SU-DHL-6 (cell line): ENCODE measurements at regions not wholly inside any gene's neighbourhood (a gene's known extent, or its start where the extent isn't known, plus 50 kb on each side); places are given as distances from the start of the nearest gene placed in this dataset.

Experiments used
- H2AFZ ChIP-seq: fragments of 200-600 bp; sonication (generic); 2 replicates; pipeline ENCODE4 v1.6.1; 2014; ENCODE audit warnings: low read depth, mild to moderate bottlenecking, moderate library complexity, mixed read lengths, antibody characterized with exemption, low read length; ENCODE audit not compliant: severe bottlenecking
- H3F3A ChIP-seq: fragments of 200-600 bp; shearing (Covaris generic); 2 replicates; pipeline ENCODE4 v1.6.0; 2016; ENCODE audit warnings: antibody characterized with exemption, mild to moderate bottlenecking; ENCODE audit not compliant: insufficient read depth
- H3K27ac ChIP-seq: fragments of 200-600 bp; sonication (generic); 2 replicates; pipeline ENCODE4 v1.5.1; 2016; ENCODE audit warnings: low read depth, mild to moderate bottlenecking, low read length, moderate library complexity, mixed read lengths
- H3K27me3 ChIP-seq: fragments of 200-600 bp; sonication (generic), shearing (Covaris generic); 2 replicates; pipeline ENCODE4 v1.6.0; 2014; ENCODE audit warnings: mild to moderate bottlenecking, low read length
- H3K36me3 ChIP-seq: fragments of 200-600 bp; sonication (generic); 2 replicates; pipeline ENCODE4 v1.6.1; 2014; ENCODE audit warnings: mild to moderate bottlenecking, low read length, mixed read lengths
- H3K4me2 ChIP-seq: fragments of 300-600, 200-600 bp; shearing (Covaris generic), sonication (generic); 2 replicates; pipeline ENCODE4 v1.6.0; 2014; ENCODE audit warnings: low read length, low read depth, mild to moderate bottlenecking; ENCODE audit not compliant: poor library complexity, severe bottlenecking
- H3K4me3 ChIP-seq: fragments of 200-600 bp; sonication (generic); 2 replicates; pipeline ENCODE4 v1.5.1; 2014; ENCODE audit warnings: antibody characterized with exemption, low read length, mild to moderate bottlenecking, mixed read lengths; ENCODE audit not compliant: insufficient read depth, poor library complexity, severe bottlenecking
- H3K79me2 ChIP-seq: fragments of 200-600 bp; sonication (generic); 2 replicates; pipeline ENCODE4 v1.6.1; 2014; ENCODE audit warnings: mild to moderate bottlenecking, low read length, moderate library complexity; ENCODE audit not compliant: insufficient read depth
- H3K9ac ChIP-seq: fragments of 200-600 bp; sonication (generic); 2 replicates; pipeline ENCODE4 v1.7.0; 2014; ENCODE audit warnings: mild to moderate bottlenecking, low read length
- H3K9me2 ChIP-seq: fragments of 200-600 bp; sonication (generic); replicated peaks from 2 replicates; pipeline ENCODE4 v1.6.1; 2014; ENCODE audit warnings: low read length; ENCODE audit not compliant: insufficient read depth
- H3K9me3 ChIP-seq: fragments of 200-600 bp; sonication (generic); 2 replicates; pipeline ENCODE4 v1.6.1; 2014; ENCODE audit warnings: low read length, mixed read lengths; ENCODE audit not compliant: insufficient read depth
- H4K20me1 ChIP-seq: fragments of 200-600 bp; sonication (generic); 2 replicates; pipeline ENCODE4 v1.6.1; 2014; ENCODE audit warnings: low read depth, mild to moderate bottlenecking, antibody characterized with exemption, low read length, moderate library complexity, mixed read lengths
- EZH2phosphoT487 ChIP-seq: fragments of 200-600 bp; sonication (generic), shearing (Covaris generic); conservative IDR thresholded peaks from 2 replicates; pipeline ENCODE4 v1.6.1; 2018; ENCODE audit warnings: mild to moderate bottlenecking, antibody characterized with exemption, low read length, moderate library complexity, mixed read lengths
- TF ChIP-seq, protein P1 (sequence below): fragments of 200-600 bp; sonication (generic); IDR thresholded peaks from one replicate; pipeline ENCODE4 v1.5.1; 2017; ENCODE audit warnings: antibody characterized with exemption, mild to moderate bottlenecking, low read length, moderate library complexity; ENCODE audit not compliant: insufficient read depth, poor library complexity, severe bottlenecking

GRCh38 chr6:81832304-81832703 is 79.8 kb upstream of the TENT5A start:
- H3K27ac ChIP-seq = no peak overlapping the region
- H4K20me1 ChIP-seq = no peaks in the 10 kb centered on the region
- H3K9ac ChIP-seq = no peak overlapping the region
- no peak overlapping the region for H2AFZ ChIP-seq
- no peak overlapping the region for H3K4me3 ChIP-seq
- no peaks in the 10 kb centered on the region for H3K27me3 ChIP-seq
- no peaks in the 10 kb centered on the region for H3F3A ChIP-seq
- no peaks in the 10 kb centered on the region for H3K9me3 ChIP-seq
- H3K9me2 ChIP-seq = no peaks in the 10 kb centered on the region
- H3K36me3 ChIP-seq = no peaks in the 10 kb centered on the region
- H3K4me2 ChIP-seq = no peak overlapping the region
- TF ChIP-seq, protein P1, sequence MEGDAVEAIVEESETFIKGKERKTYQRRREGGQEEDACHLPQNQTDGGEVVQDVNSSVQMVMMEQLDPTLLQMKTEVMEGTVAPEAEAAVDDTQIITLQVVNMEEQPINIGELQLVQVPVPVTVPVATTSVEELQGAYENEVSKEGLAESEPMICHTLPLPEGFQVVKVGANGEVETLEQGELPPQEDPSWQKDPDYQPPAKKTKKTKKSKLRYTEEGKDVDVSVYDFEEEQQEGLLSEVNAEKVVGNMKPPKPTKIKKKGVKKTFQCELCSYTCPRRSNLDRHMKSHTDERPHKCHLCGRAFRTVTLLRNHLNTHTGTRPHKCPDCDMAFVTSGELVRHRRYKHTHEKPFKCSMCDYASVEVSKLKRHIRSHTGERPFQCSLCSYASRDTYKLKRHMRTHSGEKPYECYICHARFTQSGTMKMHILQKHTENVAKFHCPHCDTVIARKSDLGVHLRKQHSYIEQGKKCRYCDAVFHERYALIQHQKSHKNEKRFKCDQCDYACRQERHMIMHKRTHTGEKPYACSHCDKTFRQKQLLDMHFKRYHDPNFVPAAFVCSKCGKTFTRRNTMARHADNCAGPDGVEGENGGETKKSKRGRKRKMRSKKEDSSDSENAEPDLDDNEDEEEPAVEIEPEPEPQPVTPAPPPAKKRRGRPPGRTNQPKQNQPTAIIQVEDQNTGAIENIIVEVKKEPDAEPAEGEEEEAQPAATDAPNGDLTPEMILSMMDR = no peak
- TF ChIP-seq EZH2phosphoT487 = no peak
- no peaks in the 10 kb centered on the region for H3K79me2 ChIP-seq

- no peaks in the 10 kb centered on the region for H4K20me1 ChIP-seq
- no peak overlapping the region for H3K4me3 ChIP-seq
- H3K36me3 ChIP-seq = no peaks in the 10 kb centered on the region
- no peaks in the 10 kb centered on the region for H3K79me2 ChIP-seq
- no peak overlapping the region for H3K9ac ChIP-seq
- no peaks in the 10 kb centered on the region for H3K9me2 ChIP-seq
- TF ChIP-seq, protein P1 = no peak
- TF ChIP-seq EZH2phosphoT487 = no peak
- H3K27ac ChIP-seq = no peak overlapping the region
- H3K27me3 ChIP-seq = no peaks in the 10 kb centered on the region
- no peak overlapping the region for H2AFZ ChIP-seq
- H3F3A ChIP-seq = no peaks in the 10 kb centered on the region
- H3K9me3 ChIP-seq = no peaks in the 10 kb centered on the region
- no peak overlapping the region for H3K4me2 ChIP-seq
Measured at GRCh38 chr6:81831274-81831673, 78.8 kb upstream of the TENT5A start.

DNA sequence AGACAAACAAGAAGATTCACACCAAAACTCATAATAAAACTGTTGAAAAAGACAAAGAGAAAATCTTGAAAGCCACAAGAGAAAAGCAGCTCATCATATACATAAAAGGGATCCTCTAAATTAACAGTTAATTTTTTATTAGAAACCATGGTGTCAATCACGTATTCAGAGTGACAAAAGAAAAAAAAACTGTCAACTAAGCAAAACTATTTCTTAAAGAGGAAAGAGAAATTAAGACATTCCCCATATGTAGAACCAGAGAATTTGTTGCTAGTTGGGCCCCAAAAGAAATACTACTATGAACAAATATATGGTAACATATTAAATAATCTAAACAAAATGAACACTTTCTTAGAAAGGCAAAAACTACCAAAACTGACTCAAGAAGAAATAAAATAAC is 74.3 kb upstream of the TENT5A start:
- no peaks in the 10 kb centered on the region for H3K9me2 ChIP-seq
- H3F3A ChIP-seq = no peaks in the 10 kb centered on the region
- 0 out of 2 replicates have a peak, but pooled peaks cover 3% of the 10 kb centered on the region for H3K9me3 ChIP-seq
- no peak overlapping the region for H3K27ac ChIP-seq
- no peaks in the 10 kb centered on the region for H3K27me3 ChIP-seq
- no peaks in the 10 kb centered on the region for H4K20me1 ChIP-seq
- H3K4me2 ChIP-seq = no peak overlapping the region
- H2AFZ ChIP-seq = no peak overlapping the region
- H3K4me3 ChIP-seq = no peak overlapping the region
- no peak for TF ChIP-seq EZH2phosphoT487
- TF ChIP-seq, protein P1 = no peak
- no peak overlapping the region for H3K9ac ChIP-seq
- H3K79me2 ChIP-seq = no peaks in the 10 kb centered on the region
- H3K36me3 ChIP-seq = no peaks in the 10 kb centered on the region

GRCh38 chr6:81822568-81822967 is 70.1 kb upstream of the TENT5A start:
- H3K79me2 ChIP-seq = no peaks in the 10 kb centered on the region
- H3K36me3 ChIP-seq = no peaks in the 10 kb centered on the region
- no peak overlapping the region for H3K4me2 ChIP-seq
- H2AFZ ChIP-seq = no peak overlapping the region
- H3K9me3 ChIP-seq = 0 out of 2 replicates have a peak, but pooled peaks cover 3% of the 10 kb centered on the region
- H3K27ac ChIP-seq = no peak overlapping the region
- TF ChIP-seq, protein P1 = no peak
- no peak for TF ChIP-seq EZH2phosphoT487
- no peaks in the 10 kb centered on the region for H3K9me2 ChIP-seq
- H3K9ac ChIP-seq = no peak overlapping the region
- H3F3A ChIP-seq = no peaks in the 10 kb centered on the region
- H4K20me1 ChIP-seq = no peaks in the 10 kb centered on the region
- no peaks in the 10 kb centered on the region for H3K27me3 ChIP-seq
- H3K4me3 ChIP-seq = no peak overlapping the region
